Activated naive CD4-positive, alpha-beta T cell treated with anti-CD3 and anti-CD28 coated beads for 36 hours (primary cell): ENCODE measurements at regions not wholly inside any gene's neighbourhood (a gene's known extent, or its start where the extent isn't known, plus 50 kb on each side); places are given as distances from the start of the nearest gene placed in this dataset.

Experiments used
- CTCF ChIA-PET: fragments of 350-600 bp; sonication (Branson Sonifier 250); formaldehyde crosslinking; loops from one replicate; lab custom pipeline; 2021; ENCODE audit warnings: antibody characterized with exemption; lab: Charles Lee
- DNase-seq: peaks from one replicate; pipeline ENCODE4 v3.0.0-alpha.2; 2020
- H3K27ac Mint-ChIP-seq: one replicate; pipeline ENCODE4 v1.8.0; 2021; ENCODE audit warnings: mild to moderate bottlenecking, mixed read lengths
- H3K27me3 Mint-ChIP-seq: one replicate; pipeline ENCODE4 v1.8.0; 2021; ENCODE audit warnings: low read depth, mixed read lengths
- H3K36me3 Mint-ChIP-seq: one replicate; pipeline ENCODE4 v1.8.0; 2021; ENCODE audit warnings: low read depth, mixed read lengths
- H3K4me1 Mint-ChIP-seq: one replicate; pipeline ENCODE4 v1.8.0; 2021; ENCODE audit warnings: low read depth, mixed read lengths
- H3K4me3 Mint-ChIP-seq: one replicate; pipeline ENCODE4 v1.8.0; 2021; ENCODE audit warnings: mild to moderate bottlenecking, moderate library complexity, mixed read lengths
- H3K9me3 Mint-ChIP-seq: one replicate; pipeline ENCODE4 v1.8.0; 2021; ENCODE audit warnings: mixed read lengths
- intact Hi-C: fragments of 100-400 bp; cut with micrococcal nuclease; formaldehyde crosslinking; loops from one replicate; pipeline ENCODE4 v1.15.1; 2023

DNA sequence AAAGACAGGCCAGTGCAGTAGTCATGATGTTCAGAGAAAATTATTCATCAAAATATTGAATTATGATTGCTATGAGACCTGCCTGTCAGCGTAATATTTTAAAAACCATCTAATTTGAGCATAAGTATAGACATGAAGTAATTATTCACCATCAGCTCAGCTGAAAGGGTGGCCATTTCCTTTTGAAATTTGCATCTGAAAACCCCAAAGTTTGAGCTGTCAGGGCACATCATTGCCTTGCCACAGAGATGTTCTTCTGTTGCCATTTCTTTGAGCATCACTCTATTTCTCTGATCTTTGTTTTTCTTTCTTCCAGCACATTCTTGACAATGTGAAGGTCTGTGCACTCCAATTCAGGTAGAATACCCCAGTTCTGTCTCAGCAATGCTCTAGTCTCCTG lies 147.5 kb upstream of the RHOBTB1 start:
- intact Hi-C loops, result no loop called here
- CTCF ChIA-PET, result no interaction called here
- Mint-ChIP-seq H3K4me1 (no peaks in the 10 kb centered on the region), H3K36me3 (no peaks in the 10 kb centered on the region), H3K27me3 (peaks cover 8% of the 10 kb centered on the region), H3K9me3 (no peaks in the 10 kb centered on the region), H3K27ac (no peak overlapping the region), H3K4me3 (no peak overlapping the region)
- DNase-seq, result no peak

DNA sequence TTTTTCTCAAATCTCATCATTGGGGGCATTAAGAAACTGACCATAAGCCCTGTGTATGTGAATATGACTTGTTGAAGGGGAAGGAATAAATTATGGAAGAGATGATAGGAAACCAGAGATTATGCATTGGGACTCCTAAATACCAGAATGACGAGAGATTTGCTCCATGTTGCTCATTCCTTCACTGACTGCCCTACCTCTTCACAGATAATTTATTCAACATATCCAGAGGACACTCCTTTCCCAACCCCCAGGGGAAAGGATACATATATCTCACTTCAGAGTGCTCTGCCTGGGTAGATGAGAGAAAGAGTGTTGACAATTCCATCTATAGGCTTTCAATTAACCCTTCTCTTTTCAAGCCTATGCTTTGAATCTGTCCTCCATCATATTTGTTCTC lies 145.3 kb upstream of the RHOBTB1 start:
- Mint-ChIP-seq H3K27me3 (peaks cover 3% of the 10 kb centered on the region), H3K4me3 (no peak overlapping the region), H3K4me1 (no peaks in the 10 kb centered on the region), H3K36me3 (no peaks in the 10 kb centered on the region), H3K9me3 (peaks cover 4% of the 10 kb centered on the region), H3K27ac (no peak overlapping the region)
- no peak for DNase-seq
- CTCF ChIA-PET, result no interaction called here
- intact Hi-C loops, result no loop called here

DNA sequence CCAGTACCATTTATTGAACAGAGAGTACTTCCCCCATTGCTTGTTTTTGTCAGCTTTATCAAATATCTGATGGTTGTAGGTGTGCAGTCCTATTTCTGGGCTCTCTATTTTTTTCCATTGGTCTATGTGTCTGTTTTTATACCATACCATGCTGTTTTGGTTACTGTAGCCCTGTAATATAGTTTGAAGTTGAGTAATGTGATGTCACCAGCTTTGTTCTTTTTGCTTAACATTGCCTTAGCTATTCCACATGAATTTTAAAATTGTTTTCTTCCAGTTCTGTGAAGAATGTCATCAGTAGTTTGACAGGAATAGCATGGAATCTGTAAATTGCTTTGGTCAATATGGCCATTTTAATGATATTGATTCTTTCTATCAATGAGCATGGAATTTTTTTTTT lies 140.5 kb upstream of the RHOBTB1 start:
- no peaks in the 10 kb centered on the region for H3K4me1 Mint-ChIP-seq
- intact Hi-C loops, result no loop called here
- DNase-seq, result no peak
- H3K27me3 Mint-ChIP-seq, result no peaks in the 10 kb centered on the region
- H3K4me3 Mint-ChIP-seq, result no peak overlapping the region
- H3K36me3 Mint-ChIP-seq, result no peaks in the 10 kb centered on the region
- H3K27ac Mint-ChIP-seq, result no peak overlapping the region
- CTCF ChIA-PET, result no interaction called here
- H3K9me3 Mint-ChIP-seq, result peaks cover 4% of the 10 kb centered on the region

DNA sequence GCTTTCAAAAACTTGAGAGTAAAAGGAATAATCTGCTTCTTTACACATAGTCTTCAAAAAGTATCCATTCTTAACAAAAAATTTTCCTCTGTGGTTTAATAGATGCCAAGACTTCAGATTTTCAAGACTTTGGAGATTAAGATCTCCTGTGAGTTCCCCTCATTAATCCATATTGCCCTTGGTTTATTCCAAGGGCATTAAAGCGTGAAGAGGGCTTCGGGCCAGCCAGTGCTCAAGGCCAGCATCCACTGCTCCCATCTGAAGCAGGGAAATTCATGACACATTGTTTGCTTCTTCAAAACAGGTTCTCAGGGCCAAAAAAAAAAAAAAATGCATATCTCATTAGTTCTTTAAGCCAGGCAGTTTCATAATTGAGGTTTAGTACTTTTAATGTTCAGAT lies 137.3 kb upstream of the RHOBTB1 start:
- Mint-ChIP-seq H3K27ac (no peak overlapping the region), H3K36me3 (no peaks in the 10 kb centered on the region), H3K4me1 (no peaks in the 10 kb centered on the region), H3K27me3 (peaks cover 5% of the 10 kb centered on the region), H3K9me3 (peaks cover 4% of the 10 kb centered on the region), H3K4me3 (no peak overlapping the region)
- CTCF ChIA-PET, result no interaction called here
- intact Hi-C loops, result no loop called here
- no peak for DNase-seq

DNA sequence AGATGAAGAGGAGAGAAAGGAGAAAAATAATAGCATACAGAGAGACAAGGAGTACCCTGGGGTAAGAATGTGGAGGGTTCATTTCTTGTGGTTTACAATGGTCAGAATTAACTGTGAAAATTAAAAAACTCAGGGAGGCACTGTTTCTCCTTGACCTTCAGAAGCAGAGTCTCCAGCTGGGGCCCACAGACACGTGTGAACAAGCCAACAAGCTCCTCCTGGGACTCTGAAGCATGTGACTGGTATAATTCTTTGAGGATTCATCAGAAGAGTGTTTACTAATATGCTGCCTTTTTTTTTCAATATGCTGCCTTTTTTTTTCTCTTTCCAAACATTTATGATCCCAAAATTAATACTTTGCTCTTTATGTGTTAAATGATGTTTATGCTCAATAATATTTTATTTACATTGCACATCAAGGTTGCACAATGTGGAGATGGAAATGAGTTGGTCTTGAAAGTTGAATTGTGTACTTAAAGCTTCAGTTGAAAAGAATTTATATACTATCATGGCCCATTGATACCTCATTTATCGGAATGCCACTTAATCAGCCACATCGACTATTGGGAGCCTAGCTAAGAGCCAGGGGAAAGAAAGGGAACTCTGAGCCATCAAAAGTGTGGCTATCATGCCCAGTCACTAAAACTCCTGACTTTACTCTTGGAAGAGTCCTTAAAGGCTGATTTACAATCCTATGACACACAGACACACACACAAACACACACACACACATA lies 134.7 kb upstream of the RHOBTB1 start:
- H3K4me3 Mint-ChIP-seq, result no peak overlapping the region
- H3K27me3 Mint-ChIP-seq, result peaks cover 5% of the 10 kb centered on the region
- CTCF ChIA-PET, result no interaction called here
- no peaks in the 10 kb centered on the region for H3K4me1 Mint-ChIP-seq
- no peaks in the 10 kb centered on the region for H3K36me3 Mint-ChIP-seq
- intact Hi-C loops, result no loop called here
- DNase-seq, result no peak
- H3K9me3 Mint-ChIP-seq, result no peaks in the 10 kb centered on the region
- H3K27ac Mint-ChIP-seq, result no peak overlapping the region

DNA sequence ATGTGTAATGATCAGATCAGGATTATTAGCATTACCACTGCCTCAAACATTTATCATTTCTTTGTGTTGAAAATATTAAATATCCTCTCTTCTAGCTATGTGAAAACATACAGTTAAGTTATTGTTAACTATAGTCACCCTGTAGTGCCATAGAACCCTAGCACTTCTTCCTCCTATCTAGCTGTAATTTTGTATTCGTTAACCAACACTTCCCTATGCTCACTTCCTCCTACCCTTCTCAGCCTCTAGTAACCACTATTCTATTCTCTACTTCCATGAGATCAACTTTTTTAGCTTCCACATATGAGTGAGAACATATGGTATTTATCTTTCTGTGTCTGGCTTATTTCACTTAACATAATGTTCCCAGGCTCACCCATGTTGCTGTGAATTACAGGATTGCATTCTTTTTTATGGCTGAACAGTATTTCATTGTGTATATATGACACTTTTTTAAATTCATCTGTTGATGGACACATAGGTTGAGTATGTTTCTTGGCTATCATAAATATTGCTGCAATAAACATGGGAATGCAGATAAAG lies 132.7 kb upstream of the RHOBTB1 start:
- DNase-seq, result no peak
- Mint-ChIP-seq H3K4me1 (no peaks in the 10 kb centered on the region), H3K27ac (no peak overlapping the region)

DNA sequence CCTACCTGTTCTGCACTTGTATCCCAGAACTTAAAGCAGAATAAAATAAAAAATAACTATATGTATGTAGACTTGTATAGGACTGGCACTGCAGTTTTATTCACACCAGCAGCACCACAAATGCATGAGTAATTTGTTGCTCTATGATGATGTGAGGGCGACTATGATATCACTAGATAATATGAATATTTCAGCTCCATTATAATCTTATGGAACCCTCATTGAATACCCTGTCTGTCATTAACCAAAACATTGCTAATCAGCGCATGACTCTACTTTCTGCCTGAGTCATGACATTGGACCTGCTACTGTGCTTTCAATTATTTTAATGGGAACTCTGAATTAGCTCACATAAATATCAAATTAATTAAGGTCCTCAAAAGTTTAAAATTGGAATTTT lies 129.4 kb upstream of the RHOBTB1 start:
- Mint-ChIP-seq H3K4me3 (no peak overlapping the region), H3K4me1 (no peaks in the 10 kb centered on the region), H3K36me3 (no peaks in the 10 kb centered on the region), H3K9me3 (no peaks in the 10 kb centered on the region), H3K27me3 (no peaks in the 10 kb centered on the region), H3K27ac (no peak overlapping the region)
- CTCF ChIA-PET, result no interaction called here
- no peak for DNase-seq
- intact Hi-C loops, result no loop called here

More for the DNA sequence above, 132.7 kb upstream of the RHOBTB1 start:
- Mint-ChIP-seq H3K9me3 (no peaks in the 10 kb centered on the region), H3K27me3 (peaks cover 5% of the 10 kb centered on the region), H3K36me3 (no peaks in the 10 kb centered on the region), H3K4me3 (no peak overlapping the region)
- intact Hi-C loops, result no loop called here
- CTCF ChIA-PET, result no interaction called here

DNA sequence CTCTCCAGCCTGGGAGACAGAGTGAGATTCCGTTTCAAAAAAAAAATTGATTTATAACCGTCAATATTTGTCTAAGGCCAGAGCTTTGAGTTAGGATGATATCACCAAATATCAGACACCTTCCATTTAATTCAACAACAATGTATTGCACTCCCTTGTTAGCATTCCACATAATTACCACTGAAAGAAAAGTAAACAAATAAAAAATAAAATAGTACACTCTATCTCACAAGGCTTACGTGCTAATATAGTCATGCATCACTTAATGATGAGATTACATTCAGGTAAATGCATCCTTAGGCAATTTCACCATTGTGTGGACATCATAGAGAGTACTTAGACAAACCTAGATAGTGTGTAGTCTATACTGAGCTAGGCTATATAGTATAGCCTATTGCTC lies 127.6 kb upstream of the RHOBTB1 start:
- H3K9me3 Mint-ChIP-seq, result no peaks in the 10 kb centered on the region
- CTCF ChIA-PET, result interaction anchor here (0.5 kb wide), 1 partner anchor 1160 kb away, joined by 3 read pairs; no protein-coding TSS in a partner anchor
- H3K27me3 Mint-ChIP-seq, result peaks cover 2% of the 10 kb centered on the region
- no peak overlapping the region for H3K4me3 Mint-ChIP-seq
- no peak overlapping the region for H3K27ac Mint-ChIP-seq
- intact Hi-C loops, result no loop called here
- H3K4me1 Mint-ChIP-seq, result no peaks in the 10 kb centered on the region
- no peaks in the 10 kb centered on the region for H3K36me3 Mint-ChIP-seq
- DNase-seq, result no peak

DNA sequence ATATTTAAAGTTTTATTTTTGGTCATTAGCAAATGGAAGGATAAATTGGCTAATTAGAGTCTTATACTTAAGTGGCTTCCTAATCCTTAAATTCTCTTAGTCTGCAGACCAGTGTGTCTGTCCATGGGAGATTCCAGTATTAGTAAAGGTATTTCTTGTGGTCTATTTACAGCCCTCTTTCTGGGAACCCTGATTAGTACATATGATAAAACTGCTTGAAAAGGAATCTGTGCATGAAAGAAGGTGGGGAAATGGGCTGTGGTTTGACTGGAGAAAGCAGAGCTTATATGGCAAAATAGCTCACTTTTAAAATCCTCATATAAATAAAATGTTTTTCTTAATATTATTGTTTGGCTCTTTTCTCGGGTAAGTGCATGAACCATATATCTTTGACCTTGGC lies 124.5 kb upstream of the RHOBTB1 start:
- Mint-ChIP-seq H3K4me1 (no peaks in the 10 kb centered on the region), H3K27me3 (peaks cover 2% of the 10 kb centered on the region), H3K27ac (no peak overlapping the region), H3K4me3 (no peak overlapping the region), H3K9me3 (no peaks in the 10 kb centered on the region), H3K36me3 (no peaks in the 10 kb centered on the region)
- no peak for DNase-seq
- CTCF ChIA-PET, result no interaction called here
- intact Hi-C loops, result no loop called here

DNA sequence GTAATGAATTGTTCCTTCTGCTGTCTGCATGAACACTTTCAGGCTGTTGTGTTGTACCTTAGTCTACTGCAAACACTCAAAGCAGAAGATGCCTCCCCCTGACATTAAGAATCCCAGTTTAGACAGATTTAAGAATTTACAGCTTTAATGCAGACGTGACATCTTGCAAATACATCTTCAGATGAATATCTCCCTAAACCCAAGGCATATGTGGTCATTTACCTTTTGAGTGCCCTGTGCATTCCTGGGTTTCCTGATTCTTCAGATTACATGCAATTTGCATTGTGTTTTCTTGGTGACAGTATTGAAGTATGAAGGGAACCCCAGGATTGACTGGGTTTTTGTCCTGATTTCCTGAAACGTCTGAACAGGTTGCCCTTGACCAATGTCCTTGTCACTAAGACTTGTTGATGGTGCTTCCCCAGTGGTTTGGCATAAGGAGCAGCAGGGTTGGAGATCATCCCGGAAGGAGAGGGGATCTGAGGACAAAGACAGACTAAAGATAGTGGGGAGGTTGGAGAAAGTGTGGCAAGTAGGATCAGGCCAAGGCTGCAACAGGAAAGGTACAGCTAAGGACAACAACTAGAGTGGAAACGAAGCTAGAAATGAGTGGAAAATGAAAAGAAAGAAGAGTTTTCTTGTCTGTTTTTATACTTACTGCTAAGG lies 123.8 kb upstream of the RHOBTB1 start:
- DNase-seq, result no peak
- no peaks in the 10 kb centered on the region for H3K36me3 Mint-ChIP-seq
- H3K27me3 Mint-ChIP-seq, result peaks cover 2% of the 10 kb centered on the region
- H3K4me3 Mint-ChIP-seq, result no peak overlapping the region
- intact Hi-C loops, result no loop called here
- H3K4me1 Mint-ChIP-seq, result no peaks in the 10 kb centered on the region
- H3K9me3 Mint-ChIP-seq, result no peaks in the 10 kb centered on the region
- CTCF ChIA-PET, result no interaction called here
- H3K27ac Mint-ChIP-seq, result no peak overlapping the region

DNA sequence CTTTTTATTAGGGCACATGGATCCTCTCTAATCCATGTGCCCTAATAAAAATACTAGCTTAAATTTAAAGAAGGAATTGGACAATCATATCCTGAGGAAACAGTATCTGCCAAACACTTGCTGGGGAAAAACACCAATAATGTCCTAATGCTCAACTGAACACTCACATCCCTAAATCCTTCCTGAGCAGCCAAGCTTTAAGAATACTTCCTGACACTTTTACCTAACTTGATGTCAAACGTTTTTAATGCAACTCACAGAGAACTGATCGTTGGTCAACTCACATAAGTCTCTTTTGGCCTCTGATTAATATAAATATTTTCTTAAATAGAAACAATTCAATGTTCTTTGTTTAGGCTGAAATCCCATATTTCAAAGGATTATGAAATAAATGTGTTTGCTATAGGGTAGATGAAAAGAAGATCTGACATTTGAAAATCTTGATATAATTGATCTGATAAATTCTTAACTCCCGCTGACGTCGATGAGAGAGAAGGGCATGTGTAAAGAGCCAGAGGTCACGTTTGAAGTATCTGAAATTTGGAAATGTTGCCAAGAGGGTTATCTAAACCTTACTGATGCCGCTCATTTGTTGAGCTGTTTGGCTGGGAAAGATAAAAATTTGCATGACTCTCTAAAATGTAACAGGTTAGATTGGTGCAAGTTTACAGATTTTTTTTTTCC lies 122.8 kb upstream of the RHOBTB1 start:
- Mint-ChIP-seq H3K36me3 (no peaks in the 10 kb centered on the region), H3K27me3 (peaks cover 2% of the 10 kb centered on the region), H3K4me3 (no peak overlapping the region), H3K4me1 (no peaks in the 10 kb centered on the region), H3K27ac (no peak overlapping the region), H3K9me3 (no peaks in the 10 kb centered on the region)
- CTCF ChIA-PET, result no interaction called here
- no peak for DNase-seq
- intact Hi-C loops, result no loop called here

DNA sequence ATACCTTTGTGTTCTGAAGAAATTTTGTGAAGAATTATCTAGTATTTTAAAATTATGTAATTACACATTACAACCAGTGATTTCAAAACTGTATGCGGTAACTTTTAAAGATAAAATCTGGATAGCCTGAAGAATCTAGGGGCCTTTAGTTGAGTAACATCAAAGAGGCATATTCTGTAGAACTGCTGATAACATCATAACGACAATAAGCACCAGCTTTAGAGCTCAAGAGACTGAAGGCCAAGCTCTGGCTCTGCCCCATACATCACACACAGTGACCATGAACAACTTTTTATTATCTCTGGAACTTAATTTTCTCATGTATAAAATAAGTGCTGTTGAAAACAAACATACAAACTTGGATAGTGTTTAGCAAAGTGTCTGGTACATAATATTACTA lies 121.1 kb upstream of the RHOBTB1 start:
- CTCF ChIA-PET, result no interaction called here
- H3K9me3 Mint-ChIP-seq, result no peaks in the 10 kb centered on the region
- intact Hi-C loops, result no loop called here
- no peak overlapping the region for H3K27ac Mint-ChIP-seq
- no peak for DNase-seq
- H3K36me3 Mint-ChIP-seq, result no peaks in the 10 kb centered on the region
- H3K27me3 Mint-ChIP-seq, result peaks cover 2% of the 10 kb centered on the region
- H3K4me1 Mint-ChIP-seq, result no peaks in the 10 kb centered on the region
- no peak overlapping the region for H3K4me3 Mint-ChIP-seq
